ENCODE measurements at regions not wholly inside any gene's neighbourhood (a gene's known extent, or its start where the extent isn't known, plus 50 kb on each side); places are given as distances from the start of the nearest gene placed in this dataset.

DNA sequence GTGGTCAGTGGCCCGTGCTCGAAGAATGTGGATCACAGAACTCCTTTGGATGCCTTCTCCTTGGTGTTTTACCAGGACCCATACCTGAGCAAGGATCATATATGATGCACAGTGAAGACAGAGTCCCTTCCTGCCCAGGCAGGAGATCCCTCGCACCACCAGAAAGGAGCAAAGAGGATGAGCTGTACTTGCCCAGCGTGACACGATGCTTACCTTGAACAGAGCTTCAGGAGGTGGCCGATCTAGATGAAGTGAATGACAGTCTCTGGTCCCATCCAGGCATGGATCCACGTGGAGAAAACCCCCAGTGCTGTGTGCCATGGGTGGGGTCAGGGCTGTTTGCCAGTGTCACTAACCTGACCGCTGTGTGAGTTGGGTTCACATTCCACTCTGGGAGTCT lies 455.4 kb downstream of the GADD45G start:
- Histone ChIP-seq H3K4me3 (ENCODE audit: low read depth in 1 of 2, low read length in 2 of 2) (no peak overlapping the region), H3K27ac (ENCODE audit: low read depth in 2 of 2, low read length in 1 of 2) (no peak overlapping the region), H3K4me1 (ENCODE audit: control insufficient read depth in 2 of 2, insufficient read depth in 2 of 2, low read length in 1 of 2) (no peaks in the 10 kb centered on the region), H3K9me3 (ENCODE audit: control insufficient read depth in 2 of 2, insufficient read depth in 1 of 2, low read depth in 1 of 2, low read length in 1 of 2) (no peaks in the 10 kb centered on the region), H3K27me3 (ENCODE audit: control insufficient read depth in 1 of 2, insufficient read depth in 2 of 2, low read length in 2 of 2) (no peaks in the 10 kb centered on the region), H3K36me3 (ENCODE audit: control insufficient read depth in 2 of 2, insufficient read depth in 2 of 2, low read length in 1 of 2) (no peaks in the 10 kb centered on the region)
- WGBS, 2 donors = 76 to 78% methylated on average over 8 of the region's 8 CpGs

DNA sequence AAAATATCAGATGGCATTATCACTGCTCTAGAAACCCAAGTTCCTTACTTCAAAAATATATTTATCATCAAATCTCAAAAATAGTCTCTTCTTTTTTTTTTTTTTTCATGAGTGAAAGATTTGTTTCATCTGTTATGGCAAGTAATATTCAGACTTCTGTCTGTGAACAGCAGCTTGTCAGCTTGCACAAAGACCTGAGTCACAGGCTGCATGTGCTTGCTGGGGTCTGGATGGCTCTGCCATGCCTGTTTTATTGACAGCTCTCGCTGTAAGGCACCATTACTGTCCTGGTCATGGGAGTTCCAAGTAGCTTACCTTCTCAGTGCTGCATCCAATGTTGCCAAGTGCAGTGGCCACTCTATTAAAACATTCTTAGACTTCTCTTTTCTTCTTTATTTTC lies 456.4 kb downstream of the GADD45G start:
- H3K27ac ChIP-seq (ENCODE audit: low read depth in 2 of 2, low read length in 1 of 2) = no peak overlapping the region
- no peaks in the 10 kb centered on the region for H3K4me1 ChIP-seq (ENCODE audit: control insufficient read depth in 2 of 2, insufficient read depth in 2 of 2, low read length in 1 of 2)
- H3K36me3 ChIP-seq (ENCODE audit: control insufficient read depth in 2 of 2, insufficient read depth in 2 of 2, low read length in 1 of 2) = no peaks in the 10 kb centered on the region
- no peak overlapping the region for H3K4me3 ChIP-seq (ENCODE audit: low read depth in 1 of 2, low read length in 2 of 2)
- WGBS, 2 donors = 95 to 96% methylated on average over 1 of the region's 1 CpG
- no peaks in the 10 kb centered on the region for H3K27me3 ChIP-seq (ENCODE audit: control insufficient read depth in 1 of 2, insufficient read depth in 2 of 2, low read length in 2 of 2)
- H3K9me3 ChIP-seq (ENCODE audit: control insufficient read depth in 2 of 2, insufficient read depth in 1 of 2, low read depth in 1 of 2, low read length in 1 of 2) = no peaks in the 10 kb centered on the region

DNA sequence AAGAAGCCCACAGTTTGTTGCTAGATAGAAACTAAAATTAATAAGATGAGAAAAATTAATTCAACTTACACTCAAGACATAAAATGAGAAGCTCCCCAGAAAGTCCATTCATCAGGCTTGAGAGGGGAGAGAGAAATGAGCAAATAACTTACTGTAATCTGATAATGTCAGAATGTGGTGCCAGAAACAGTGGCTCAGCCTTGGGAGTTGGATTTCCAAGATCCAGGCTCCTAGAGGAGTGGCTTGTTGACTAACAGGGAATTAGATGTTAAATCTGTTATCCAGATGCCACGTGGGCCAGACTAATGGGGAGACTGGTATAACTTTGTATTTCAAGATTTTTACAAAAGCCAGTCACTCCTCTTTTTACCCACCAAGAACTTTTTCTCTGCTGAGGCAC lies 458.2 kb downstream of the GADD45G start:
- Histone ChIP-seq H3K4me3 (ENCODE audit: low read depth in 1 of 2, low read length in 2 of 2) (no peak overlapping the region), H3K27ac (ENCODE audit: low read depth in 2 of 2, low read length in 1 of 2) (no peak overlapping the region), H3K36me3 (ENCODE audit: control insufficient read depth in 2 of 2, insufficient read depth in 2 of 2, low read length in 1 of 2) (no peaks in the 10 kb centered on the region), H3K4me1 (ENCODE audit: control insufficient read depth in 2 of 2, insufficient read depth in 2 of 2, low read length in 1 of 2) (no peaks in the 10 kb centered on the region), H3K9me3 (ENCODE audit: control insufficient read depth in 2 of 2, insufficient read depth in 1 of 2, low read depth in 1 of 2, low read length in 1 of 2) (no peaks in the 10 kb centered on the region), H3K27me3 (ENCODE audit: control insufficient read depth in 1 of 2, insufficient read depth in 2 of 2, low read length in 2 of 2) (no peaks in the 10 kb centered on the region)
- 46 to 65% methylated on average over 1 of the region's 1 CpG for WGBS, 2 donors

GRCh38 chr9:90064248-90064647 lies 459.4 kb downstream of the GADD45G start:
- Histone ChIP-seq H3K4me1 (ENCODE audit: control insufficient read depth in 2 of 2, insufficient read depth in 2 of 2, low read length in 1 of 2) (no peaks in the 10 kb centered on the region), H3K36me3 (ENCODE audit: control insufficient read depth in 2 of 2, insufficient read depth in 2 of 2, low read length in 1 of 2) (no peaks in the 10 kb centered on the region), H3K27me3 (ENCODE audit: control insufficient read depth in 1 of 2, insufficient read depth in 2 of 2, low read length in 2 of 2) (no peaks in the 10 kb centered on the region), H3K4me3 (ENCODE audit: low read depth in 1 of 2, low read length in 2 of 2) (no peak overlapping the region), H3K9me3 (ENCODE audit: control insufficient read depth in 2 of 2, insufficient read depth in 1 of 2, low read depth in 1 of 2, low read length in 1 of 2) (no peaks in the 10 kb centered on the region), H3K27ac (ENCODE audit: low read depth in 2 of 2, low read length in 1 of 2) (no peak overlapping the region)
- 48 to 52% methylated on average over 2 of the region's 2 CpGs for WGBS, 2 donors

DNA sequence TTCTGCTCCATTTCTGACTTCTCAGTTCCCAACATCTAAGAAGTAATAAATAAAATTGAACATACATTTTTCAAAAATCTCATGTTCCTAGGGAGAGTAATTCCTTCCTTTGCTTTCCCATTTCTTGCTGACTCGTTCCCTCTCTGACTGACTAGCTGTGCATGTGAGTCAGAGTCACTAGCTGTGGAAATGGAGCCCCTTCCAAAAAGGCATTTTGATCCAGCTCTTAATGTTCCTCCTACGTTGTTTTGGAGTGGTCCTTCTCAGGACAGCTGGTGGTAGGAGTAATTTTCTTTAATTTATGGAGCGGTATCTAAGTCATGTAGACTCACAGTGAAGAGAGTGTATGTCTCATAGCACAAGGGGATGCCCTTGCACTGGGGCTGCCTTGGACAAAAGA lies 460.2 kb downstream of the GADD45G start:
- no peak overlapping the region for H3K27ac ChIP-seq (ENCODE audit: low read depth in 2 of 2, low read length in 1 of 2)
- no peaks in the 10 kb centered on the region for H3K36me3 ChIP-seq (ENCODE audit: control insufficient read depth in 2 of 2, insufficient read depth in 2 of 2, low read length in 1 of 2)
- H3K27me3 ChIP-seq (ENCODE audit: control insufficient read depth in 1 of 2, insufficient read depth in 2 of 2, low read length in 2 of 2) = no peaks in the 10 kb centered on the region
- no peaks in the 10 kb centered on the region for H3K9me3 ChIP-seq (ENCODE audit: control insufficient read depth in 2 of 2, insufficient read depth in 1 of 2, low read depth in 1 of 2, low read length in 1 of 2)
- WGBS, 2 donors = 75 to 80% methylated on average over 3 of the region's 3 CpGs
- H3K4me1 ChIP-seq (ENCODE audit: control insufficient read depth in 2 of 2, insufficient read depth in 2 of 2, low read length in 1 of 2) = no peaks in the 10 kb centered on the region
- no peak overlapping the region for H3K4me3 ChIP-seq (ENCODE audit: low read depth in 1 of 2, low read length in 2 of 2)

DNA sequence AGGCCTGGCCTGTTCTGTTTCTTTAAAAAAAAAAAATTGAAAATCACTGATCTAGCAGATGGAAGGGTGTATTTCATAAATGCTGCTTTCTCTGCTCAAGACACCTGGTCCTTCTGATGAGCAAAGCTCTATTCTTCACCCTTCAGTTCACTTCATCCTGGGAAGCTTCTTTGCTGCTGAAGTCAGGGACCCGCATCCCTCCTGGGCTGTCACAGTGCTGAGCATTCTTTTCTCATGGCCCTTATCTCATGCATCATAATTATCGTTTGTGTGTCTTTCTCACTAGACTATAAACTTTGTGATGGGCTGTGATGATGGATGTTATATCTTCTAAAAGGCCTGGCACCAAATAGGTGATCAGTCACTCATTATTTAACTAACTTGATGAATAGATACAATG lies 461.0 kb downstream of the GADD45G start:
- H3K4me1 ChIP-seq (ENCODE audit: control insufficient read depth in 2 of 2, insufficient read depth in 2 of 2, low read length in 1 of 2) = peaks cover 0 to 2% of the 10 kb centered on the region in 2 donors
- no peaks in the 10 kb centered on the region for H3K27me3 ChIP-seq (ENCODE audit: control insufficient read depth in 1 of 2, insufficient read depth in 2 of 2, low read length in 2 of 2)
- no peaks in the 10 kb centered on the region for H3K9me3 ChIP-seq (ENCODE audit: control insufficient read depth in 2 of 2, insufficient read depth in 1 of 2, low read depth in 1 of 2, low read length in 1 of 2)
- no peak overlapping the region for H3K27ac ChIP-seq (ENCODE audit: low read depth in 2 of 2, low read length in 1 of 2)
- no peak overlapping the region for H3K4me3 ChIP-seq (ENCODE audit: low read depth in 1 of 2, low read length in 2 of 2)
- H3K36me3 ChIP-seq (ENCODE audit: control insufficient read depth in 2 of 2, insufficient read depth in 2 of 2, low read length in 1 of 2) = no peaks in the 10 kb centered on the region
- 93 to 96% methylated on average over 2 of the region's 2 CpGs for WGBS, 2 donors

GRCh38 chr9:90069085-90069484 lies 464.3 kb downstream of the GADD45G start:
- Histone ChIP-seq H3K27me3 (ENCODE audit: control insufficient read depth in 1 of 2, insufficient read depth in 2 of 2, low read length in 2 of 2) (no peaks in the 10 kb centered on the region), H3K36me3 (ENCODE audit: control insufficient read depth in 2 of 2, insufficient read depth in 2 of 2, low read length in 1 of 2) (no peaks in the 10 kb centered on the region), H3K4me3 (ENCODE audit: low read depth in 1 of 2, low read length in 2 of 2) (no peak overlapping the region), H3K9me3 (ENCODE audit: control insufficient read depth in 2 of 2, insufficient read depth in 1 of 2, low read depth in 1 of 2, low read length in 1 of 2) (no peaks in the 10 kb centered on the region), H3K27ac (ENCODE audit: low read depth in 2 of 2, low read length in 1 of 2) (no peak overlapping the region), H3K4me1 (ENCODE audit: control insufficient read depth in 2 of 2, insufficient read depth in 2 of 2, low read length in 1 of 2) (peaks cover 0 to 2% of the 10 kb centered on the region in 2 donors)
- 55 to 57% methylated on average over 2 of the region's 2 CpGs for WGBS, 2 donors

- H3K27me3 ChIP-seq (ENCODE audit: control insufficient read depth in 1 of 2, insufficient read depth in 2 of 2, low read length in 2 of 2) = no peaks in the 10 kb centered on the region
- H3K9me3 ChIP-seq (ENCODE audit: control insufficient read depth in 2 of 2, insufficient read depth in 1 of 2, low read depth in 1 of 2, low read length in 1 of 2) = no peaks in the 10 kb centered on the region
- 69 to 83% methylated on average over 5 of the region's 5 CpGs for WGBS, 2 donors
- no peak overlapping the region for H3K27ac ChIP-seq (ENCODE audit: low read depth in 2 of 2, low read length in 1 of 2)
- no peaks in the 10 kb centered on the region for H3K36me3 ChIP-seq (ENCODE audit: control insufficient read depth in 2 of 2, insufficient read depth in 2 of 2, low read length in 1 of 2)
- no peak overlapping the region for H3K4me3 ChIP-seq (ENCODE audit: low read depth in 1 of 2, low read length in 2 of 2)
- H3K4me1 ChIP-seq (ENCODE audit: control insufficient read depth in 2 of 2, insufficient read depth in 2 of 2, low read length in 1 of 2) = peaks cover 0 to 2% of the 10 kb centered on the region in 2 donors
These were observed 465.2 kb downstream of the GADD45G start for GRCh38 chr9:90070056-90070455.

GRCh38 chr9:90070469-90070868 lies 465.7 kb downstream of the GADD45G start:
- H3K36me3 ChIP-seq (ENCODE audit: control insufficient read depth in 2 of 2, insufficient read depth in 2 of 2, low read length in 1 of 2) = no peaks in the 10 kb centered on the region
- H3K9me3 ChIP-seq (ENCODE audit: control insufficient read depth in 2 of 2, insufficient read depth in 1 of 2, low read depth in 1 of 2, low read length in 1 of 2) = no peaks in the 10 kb centered on the region
- no peak overlapping the region for H3K27ac ChIP-seq (ENCODE audit: low read depth in 2 of 2, low read length in 1 of 2)
- H3K4me3 ChIP-seq (ENCODE audit: low read depth in 1 of 2, low read length in 2 of 2) = no peak overlapping the region
- 86 to 92% methylated on average over 1 of the region's 1 CpG for WGBS, 2 donors
- no peaks in the 10 kb centered on the region for H3K27me3 ChIP-seq (ENCODE audit: control insufficient read depth in 1 of 2, insufficient read depth in 2 of 2, low read length in 2 of 2)
- peaks cover 0 to 2% of the 10 kb centered on the region in 2 donors for H3K4me1 ChIP-seq (ENCODE audit: control insufficient read depth in 2 of 2, insufficient read depth in 2 of 2, low read length in 1 of 2)

DNA sequence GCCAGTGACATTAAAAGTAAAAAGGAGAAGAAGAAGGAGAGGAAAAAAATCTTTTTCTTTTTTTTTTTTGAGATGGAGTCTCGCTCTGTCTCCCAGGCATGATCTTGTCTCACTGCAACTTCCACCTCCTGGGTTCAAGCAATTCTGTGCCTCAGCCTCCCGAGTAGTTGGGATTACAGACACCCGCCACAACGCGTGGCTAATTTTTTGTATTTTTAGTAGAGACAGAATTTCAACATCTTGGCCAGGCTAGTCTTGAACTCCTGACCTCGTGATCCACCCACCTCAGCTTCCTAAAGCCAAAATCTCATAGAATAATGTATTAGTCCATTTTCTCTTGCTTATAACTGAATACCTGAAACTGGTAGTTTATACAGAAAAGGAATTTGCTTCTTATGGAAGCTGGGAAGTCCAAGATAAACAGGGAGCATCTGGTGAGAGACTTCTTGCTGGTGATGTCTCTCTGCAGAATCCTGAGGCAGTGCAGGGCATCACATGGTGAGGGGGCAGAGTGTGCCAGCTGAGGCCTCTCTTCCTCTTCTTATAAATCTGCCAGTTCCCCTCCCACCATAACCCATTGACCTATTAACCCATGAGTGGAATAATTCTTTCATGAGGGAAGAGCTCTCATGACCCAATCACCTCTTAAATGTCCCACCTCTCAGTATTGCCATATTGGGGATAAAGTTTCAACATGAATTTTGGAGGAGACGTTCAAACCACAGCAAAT lies 466.3 kb downstream of the GADD45G start:
- H3K36me3 ChIP-seq (ENCODE audit: control insufficient read depth in 2 of 2, insufficient read depth in 2 of 2, low read length in 1 of 2) = no peaks in the 10 kb centered on the region
- H3K27ac ChIP-seq (ENCODE audit: low read depth in 2 of 2, low read length in 1 of 2) = no peak overlapping the region
- no peak overlapping the region for H3K4me3 ChIP-seq (ENCODE audit: low read depth in 1 of 2, low read length in 2 of 2)
- H3K9me3 ChIP-seq (ENCODE audit: control insufficient read depth in 2 of 2, insufficient read depth in 1 of 2, low read depth in 1 of 2, low read length in 1 of 2) = no peaks in the 10 kb centered on the region
- WGBS, 2 donors = 84 to 85% methylated on average over 7 of the region's 7 CpGs
- H3K27me3 ChIP-seq (ENCODE audit: control insufficient read depth in 1 of 2, insufficient read depth in 2 of 2, low read length in 2 of 2) = no peaks in the 10 kb centered on the region
- H3K4me1 ChIP-seq (ENCODE audit: control insufficient read depth in 2 of 2, insufficient read depth in 2 of 2, low read length in 1 of 2) = peaks cover 0 to 2% of the 10 kb centered on the region in 2 donors
